Tibial nerve (tissue), 4 donors: ENCODE measurements at regions not wholly inside any gene's neighbourhood (a gene's known extent, or its start where the extent isn't known, plus 50 kb on each side); places are given as distances from the start of the nearest gene placed in this dataset.

Experiments used
- CTCF ChIP-seq, 5 experiments: fragments of 200-600 bp in 3 of 5; fragments of 450-650 bp in 2 of 5; sonication (generic) in 3 of 5; IDR thresholded peaks; one replicate each; pipeline ENCODE4 v1.5.1; 2016 to 2019; ENCODE audit warnings: antibody characterized with exemption in 5 of 5, mild to moderate bottlenecking in 3 of 5, moderate library complexity in 2 of 5
- EP300 ChIP-seq, 2 donors: sonication (generic); formaldehyde crosslinking; IDR thresholded peaks; one replicate each; pipeline ENCODE4 v1.6.1; 2017; ENCODE audit warnings: antibody characterized with exemption in 2 of 2, mild to moderate bottlenecking in 1 of 2
- POLR2A ChIP-seq, 2 donors: fragments of 450-650 bp; IDR thresholded peaks; one replicate each; pipeline ENCODE4 v1.6.1; 2017; ENCODE audit warnings: antibody characterized with exemption in 2 of 2, mild to moderate bottlenecking in 2 of 2, moderate library complexity in 2 of 2

- TF ChIP-seq CTCF (IDR thresholded peaks at IDR 0.05), result no peak
- TF ChIP-seq POLR2A (IDR thresholded peaks at IDR 0.05), result no peak
- no peak for TF ChIP-seq EP300 (IDR thresholded peaks at IDR 0.05)
These were observed 411.9 kb upstream of the ARRDC3 start for GRCh38 chr5:91794856-91795548.
